Upper lobe of left lung (tissue), 4 donors: ENCODE measurements at regions not wholly inside any gene's neighbourhood (a gene's known extent, or its start where the extent isn't known, plus 50 kb on each side); places are given as distances from the start of the nearest gene placed in this dataset.

Source experiments
- EP300 ChIP-seq, 4 donors: sonication (generic); formaldehyde crosslinking; IDR thresholded peaks; one replicate each; pipeline ENCODE4 v1.5.1; 2017; ENCODE audit warnings: antibody characterized with exemption in 4 of 4, control low read depth in 2 of 4
- POLR2A ChIP-seq, 4 donors: fragments of 450-650 bp; IDR thresholded peaks; one replicate each; pipeline ENCODE4 v1.5.1; 2016 to 2017; ENCODE audit warnings: antibody characterized with exemption in 4 of 4, mild to moderate bottlenecking in 2 of 4
- TF ChIP-seq, protein P1 (sequence below), 6 experiments: fragments of 450-650 bp in 4 of 6; fragments of 200-600 bp in 2 of 6; sonication (generic) in 2 of 6; IDR thresholded peaks; one replicate each; pipeline ENCODE4 v1.5.1; 2016 to 2019; ENCODE audit warnings: antibody characterized with exemption in 6 of 6

- TF ChIP-seq, protein P1, sequence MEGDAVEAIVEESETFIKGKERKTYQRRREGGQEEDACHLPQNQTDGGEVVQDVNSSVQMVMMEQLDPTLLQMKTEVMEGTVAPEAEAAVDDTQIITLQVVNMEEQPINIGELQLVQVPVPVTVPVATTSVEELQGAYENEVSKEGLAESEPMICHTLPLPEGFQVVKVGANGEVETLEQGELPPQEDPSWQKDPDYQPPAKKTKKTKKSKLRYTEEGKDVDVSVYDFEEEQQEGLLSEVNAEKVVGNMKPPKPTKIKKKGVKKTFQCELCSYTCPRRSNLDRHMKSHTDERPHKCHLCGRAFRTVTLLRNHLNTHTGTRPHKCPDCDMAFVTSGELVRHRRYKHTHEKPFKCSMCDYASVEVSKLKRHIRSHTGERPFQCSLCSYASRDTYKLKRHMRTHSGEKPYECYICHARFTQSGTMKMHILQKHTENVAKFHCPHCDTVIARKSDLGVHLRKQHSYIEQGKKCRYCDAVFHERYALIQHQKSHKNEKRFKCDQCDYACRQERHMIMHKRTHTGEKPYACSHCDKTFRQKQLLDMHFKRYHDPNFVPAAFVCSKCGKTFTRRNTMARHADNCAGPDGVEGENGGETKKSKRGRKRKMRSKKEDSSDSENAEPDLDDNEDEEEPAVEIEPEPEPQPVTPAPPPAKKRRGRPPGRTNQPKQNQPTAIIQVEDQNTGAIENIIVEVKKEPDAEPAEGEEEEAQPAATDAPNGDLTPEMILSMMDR (IDR thresholded peaks at IDR 0.05): no peak
- TF ChIP-seq POLR2A (IDR thresholded peaks at IDR 0.05) (no peak), EP300 (IDR thresholded peaks at IDR 0.05) (no peak)
Measured at GRCh38 chr4:93983140-93983539, 154.6 kb downstream of the ATOH1 start.
